Esophagus squamous epithelium (tissue), 5 donors: ENCODE measurements at regions not wholly inside any gene's neighbourhood (a gene's known extent, or its start where the extent isn't known, plus 50 kb on each side); places are given as distances from the start of the nearest gene placed in this dataset.
"Not testable (repeated sequence)": the region's sequence is repeated elsewhere in the genome, so short reads cannot be mapped to it uniquely, and the experiment has no call there.

ENCODE experiments used
- DNase-seq: peaks from one replicate; lab custom pipeline; 2025; lab: John Stamatoyannopoulos, UW
- H3K27ac ChIP-seq, 4 donors: fragments of 200-600 bp; sonication (generic); one replicate each; pipeline ENCODE4 v1.5.1; 2016 to 2019; ENCODE audit warnings: mild to moderate bottlenecking in 1 of 4
- H3K27me3 ChIP-seq, 4 donors: fragments of 200-600 bp; sonication (generic); 1 replicate in 3 of 4; 2 replicates in 1 of 4; pipeline versions ENCODE4 v1.5.1 to v1.6.0; 2017 to 2021; ENCODE audit warnings: antibody characterized with exemption in 1 of 4
- H3K36me3 ChIP-seq, 3 donors: fragments of 200-600 bp; sonication (generic); one replicate each; pipeline ENCODE4 v1.5.1; 2016 to 2019
- H3K4me1 ChIP-seq, 3 donors: fragments of 200-600 bp; sonication (generic); one replicate each; pipeline ENCODE4 v1.5.1; 2017 to 2019
- H3K4me3 ChIP-seq, 4 donors: fragments of 200-600 bp; sonication (generic); 1 replicate in 3 of 4; 2 replicates in 1 of 4; pipeline ENCODE4 v1.5.1; 2016 to 2019; ENCODE audit warnings: mild to moderate bottlenecking in 2 of 4, moderate library complexity in 1 of 4
- H3K9me3 ChIP-seq, 3 donors: fragments of 200-600 bp; sonication (generic); one replicate each; pipeline ENCODE4 v1.5.1; 2016 to 2019
- POLR2A ChIP-seq, 4 donors: fragments of 450-650 bp; IDR thresholded peaks; one replicate each; pipeline ENCODE4 v1.6.1; 2017; ENCODE audit warnings: antibody characterized with exemption in 4 of 4, mild to moderate bottlenecking in 4 of 4, moderate library complexity in 3 of 4
- WGBS, 2 donors: methylation state at CpG; one replicate each; pipeline ENCODE4 v1.1.5; 2018; 5-methylcytosine and 5-hydroxymethylcytosine counted together
- intact Hi-C: fragments of 100-400 bp; cut with DNase I; formaldehyde crosslinking; loops from one replicate; pipeline ENCODE4 v1.15.0; 2022
- TF ChIP-seq, protein P1 (sequence below), 6 experiments: fragments of 450-650 bp in 4 of 6; fragments of 200-600 bp in 2 of 6; sonication (generic) in 2 of 6; IDR thresholded peaks; one replicate each; pipeline ENCODE4 v1.5.1; 2016 to 2019; ENCODE audit warnings: antibody characterized with exemption in 6 of 6, mild to moderate bottlenecking in 4 of 6, moderate library complexity in 4 of 6
- donor health status: DM: yes; HTN: yes; CAD: no.

DNA sequence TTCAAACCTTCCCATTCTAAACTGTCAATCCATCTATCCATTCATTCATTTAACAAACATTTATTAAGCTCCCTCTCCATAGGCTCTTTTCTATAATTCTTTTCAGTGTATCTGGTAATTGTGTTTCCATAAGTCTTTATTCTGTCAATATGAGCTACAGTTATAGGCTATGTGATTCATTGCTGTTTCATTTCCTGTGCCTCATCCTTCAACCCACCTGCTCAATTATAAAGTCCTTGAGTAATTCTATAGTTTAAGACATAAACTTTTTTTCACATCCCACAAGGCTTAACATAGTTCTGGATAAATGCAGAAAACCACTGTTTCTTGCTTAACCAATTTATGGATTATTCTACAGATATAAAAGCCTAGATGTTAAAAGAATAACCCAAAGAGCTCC lies 84.2 kb upstream of the PIK3C3 start:
- Histone ChIP-seq H3K27ac (no peak overlapping the region), H3K9me3 (no peaks in the 10 kb centered on the region), H3K4me3 (no peak overlapping the region), H3K4me1 (no peaks in the 10 kb centered on the region), H3K36me3 (no peaks in the 10 kb centered on the region), H3K27me3 (no peaks in the 10 kb centered on the region)
- DNase-seq: no peak
- TF ChIP-seq, protein P1, sequence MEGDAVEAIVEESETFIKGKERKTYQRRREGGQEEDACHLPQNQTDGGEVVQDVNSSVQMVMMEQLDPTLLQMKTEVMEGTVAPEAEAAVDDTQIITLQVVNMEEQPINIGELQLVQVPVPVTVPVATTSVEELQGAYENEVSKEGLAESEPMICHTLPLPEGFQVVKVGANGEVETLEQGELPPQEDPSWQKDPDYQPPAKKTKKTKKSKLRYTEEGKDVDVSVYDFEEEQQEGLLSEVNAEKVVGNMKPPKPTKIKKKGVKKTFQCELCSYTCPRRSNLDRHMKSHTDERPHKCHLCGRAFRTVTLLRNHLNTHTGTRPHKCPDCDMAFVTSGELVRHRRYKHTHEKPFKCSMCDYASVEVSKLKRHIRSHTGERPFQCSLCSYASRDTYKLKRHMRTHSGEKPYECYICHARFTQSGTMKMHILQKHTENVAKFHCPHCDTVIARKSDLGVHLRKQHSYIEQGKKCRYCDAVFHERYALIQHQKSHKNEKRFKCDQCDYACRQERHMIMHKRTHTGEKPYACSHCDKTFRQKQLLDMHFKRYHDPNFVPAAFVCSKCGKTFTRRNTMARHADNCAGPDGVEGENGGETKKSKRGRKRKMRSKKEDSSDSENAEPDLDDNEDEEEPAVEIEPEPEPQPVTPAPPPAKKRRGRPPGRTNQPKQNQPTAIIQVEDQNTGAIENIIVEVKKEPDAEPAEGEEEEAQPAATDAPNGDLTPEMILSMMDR (IDR thresholded peaks at IDR 0.05): no peak
- TF ChIP-seq POLR2A (IDR thresholded peaks at IDR 0.05): no peak
- intact Hi-C loops: no loop called here

DNA sequence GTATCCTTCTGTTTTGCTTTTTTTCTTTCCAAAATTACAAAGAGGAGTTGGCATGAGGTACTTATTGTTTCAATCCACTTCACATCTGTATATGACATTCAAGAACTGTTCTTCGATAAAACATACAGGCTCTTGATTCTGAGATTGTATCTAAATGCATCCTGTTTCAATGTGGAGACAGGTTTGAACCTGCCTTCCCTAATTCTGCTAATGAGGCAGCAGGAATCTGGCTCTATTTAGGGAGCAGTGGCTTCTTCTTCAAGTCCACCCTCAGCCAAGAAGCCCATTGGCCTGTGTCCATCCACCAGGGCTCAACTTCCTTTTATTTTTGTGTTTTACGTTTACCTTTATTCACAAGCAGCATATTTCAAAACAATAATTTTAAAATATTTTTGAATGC lies 84.8 kb upstream of the PIK3C3 start:
- no peaks in the 10 kb centered on the region for H3K9me3 ChIP-seq
- WGBS, 2 donors: 44 to 45% methylated on average over 2 of the region's 2 CpGs
- no peak overlapping the region for H3K27ac ChIP-seq
- no peak overlapping the region for H3K4me3 ChIP-seq
- TF ChIP-seq, protein P1 (IDR thresholded peaks at IDR 0.05): no peak
- TF ChIP-seq POLR2A (IDR thresholded peaks at IDR 0.05): no peak
- no peaks in the 10 kb centered on the region for H3K27me3 ChIP-seq
- intact Hi-C loops: no loop called here
- H3K36me3 ChIP-seq: no peaks in the 10 kb centered on the region
- no peaks in the 10 kb centered on the region for H3K4me1 ChIP-seq
- no peak for DNase-seq

- DNase-seq, H3K4me1 ChIP-seq, intact Hi-C loops, H3K27ac ChIP-seq, H3K27me3 ChIP-seq, H3K4me3 ChIP-seq, H3K36me3 ChIP-seq, H3K9me3 ChIP-seq: not testable (repeated sequence)
- WGBS, 2 donors: no CpG with 5 or more reads among the region's 27 CpGs
These were observed 89.2 kb upstream of the PIK3C3 start for GRCh38 chr18:41865796-41866195.

GRCh38 chr18:41864216-41864615 lies 90.8 kb upstream of the PIK3C3 start:
- Histone ChIP-seq H3K27ac (no peak overlapping the region), H3K4me1 (no peaks in the 10 kb centered on the region), H3K9me3 (no peaks in the 10 kb centered on the region), H3K27me3 (no peaks in the 10 kb centered on the region), H3K36me3 (no peaks in the 10 kb centered on the region), H3K4me3 (no peak overlapping the region)
- WGBS, 2 donors: 78 to 80% methylated on average over 3 of the region's 3 CpGs
- intact Hi-C loops: no loop called here
- no peak for TF ChIP-seq POLR2A (IDR thresholded peaks at IDR 0.05)
- no peak for DNase-seq

- no peak for DNase-seq
- no peaks in the 10 kb centered on the region for H3K9me3 ChIP-seq
- no peak for TF ChIP-seq POLR2A (IDR thresholded peaks at IDR 0.05)
- TF ChIP-seq, protein P1 (IDR thresholded peaks at IDR 0.05): no peak
- H3K4me1 ChIP-seq: no peaks in the 10 kb centered on the region
- H3K36me3 ChIP-seq: no peaks in the 10 kb centered on the region
- no peak overlapping the region for H3K27ac ChIP-seq
- intact Hi-C loops: no loop called here
- no peaks in the 10 kb centered on the region for H3K27me3 ChIP-seq
- H3K4me3 ChIP-seq: no peak overlapping the region
These were observed 92.1 kb upstream of the PIK3C3 start for GRCh38 chr18:41862921-41863320.

- no peaks in the 10 kb centered on the region for H3K36me3 ChIP-seq
- intact Hi-C loops: no loop called here
- TF ChIP-seq, protein P1 (IDR thresholded peaks at IDR 0.05): no peak
- no peak for TF ChIP-seq POLR2A (IDR thresholded peaks at IDR 0.05)
- WGBS, 2 donors: 96% methylated on average over 2 of the region's 2 CpGs; no CpG with 5 or more reads in 1 of the 2 donors
- H3K27me3 ChIP-seq: no peaks in the 10 kb centered on the region
- no peaks in the 10 kb centered on the region for H3K9me3 ChIP-seq
- H3K4me3 ChIP-seq: no peak overlapping the region
- no peaks in the 10 kb centered on the region for H3K4me1 ChIP-seq
- no peak for DNase-seq
- H3K27ac ChIP-seq: no peak overlapping the region
These were observed 94.0 kb upstream of the PIK3C3 start for GRCh38 chr18:41860987-41861386.
